ENCODE measurements at regions not wholly inside any gene's neighbourhood (a gene's known extent, or its start where the extent isn't known, plus 50 kb on each side); places are given as distances from the start of the nearest gene placed in this dataset.

DNA sequence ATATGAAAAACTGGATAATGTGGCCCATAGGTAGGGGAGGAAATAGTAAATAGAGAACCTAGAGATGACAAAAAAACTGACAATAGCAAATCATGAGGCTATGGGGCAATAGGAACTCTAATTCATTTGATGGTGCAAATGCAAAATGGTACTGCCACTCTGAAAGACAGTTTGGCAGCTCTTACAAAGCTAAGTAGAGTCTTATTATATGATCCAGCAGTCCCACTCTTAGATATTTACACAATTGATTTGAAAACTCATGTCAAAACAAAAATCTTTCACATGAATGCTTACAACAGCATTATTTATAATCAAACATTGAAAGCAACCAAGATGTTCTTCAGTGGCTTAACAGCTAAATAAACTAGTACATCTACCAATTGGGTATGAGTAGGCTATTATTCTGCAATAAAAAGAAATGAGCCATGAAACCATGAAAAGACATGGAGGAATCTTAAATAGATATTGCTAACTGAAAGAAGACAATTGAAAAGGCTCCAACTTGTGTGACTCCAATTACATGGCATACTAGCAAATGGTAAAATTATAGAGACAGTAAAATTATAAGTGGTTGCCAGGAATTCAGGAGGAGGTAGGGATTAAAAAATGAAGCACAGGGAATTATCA is 321.8 kb upstream of the STAC start:
- TF ChIP-seq, protein P1, sequence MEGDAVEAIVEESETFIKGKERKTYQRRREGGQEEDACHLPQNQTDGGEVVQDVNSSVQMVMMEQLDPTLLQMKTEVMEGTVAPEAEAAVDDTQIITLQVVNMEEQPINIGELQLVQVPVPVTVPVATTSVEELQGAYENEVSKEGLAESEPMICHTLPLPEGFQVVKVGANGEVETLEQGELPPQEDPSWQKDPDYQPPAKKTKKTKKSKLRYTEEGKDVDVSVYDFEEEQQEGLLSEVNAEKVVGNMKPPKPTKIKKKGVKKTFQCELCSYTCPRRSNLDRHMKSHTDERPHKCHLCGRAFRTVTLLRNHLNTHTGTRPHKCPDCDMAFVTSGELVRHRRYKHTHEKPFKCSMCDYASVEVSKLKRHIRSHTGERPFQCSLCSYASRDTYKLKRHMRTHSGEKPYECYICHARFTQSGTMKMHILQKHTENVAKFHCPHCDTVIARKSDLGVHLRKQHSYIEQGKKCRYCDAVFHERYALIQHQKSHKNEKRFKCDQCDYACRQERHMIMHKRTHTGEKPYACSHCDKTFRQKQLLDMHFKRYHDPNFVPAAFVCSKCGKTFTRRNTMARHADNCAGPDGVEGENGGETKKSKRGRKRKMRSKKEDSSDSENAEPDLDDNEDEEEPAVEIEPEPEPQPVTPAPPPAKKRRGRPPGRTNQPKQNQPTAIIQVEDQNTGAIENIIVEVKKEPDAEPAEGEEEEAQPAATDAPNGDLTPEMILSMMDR (conservative IDR thresholded peaks at IDR 0.05 in 1 of 2, IDR thresholded peaks at IDR 0.05 in 1 of 2; ENCODE audit: low read depth in 1 of 2, low read length in 2 of 2), result no peak
- no peak for TF ChIP-seq EZH2 (IDR thresholded peaks at IDR 0.05; ENCODE audit: low read length, missing control alignments)
